ENCODE measurements at regions not wholly inside any gene's neighbourhood (a gene's known extent, or its start where the extent isn't known, plus 50 kb on each side); places are given as distances from the start of the nearest gene placed in this dataset.

GRCh38 chr12:98355933-98356332, 159.5 kb upstream of the TMPO start:
- DNase-seq, result no peak

- no peak for DNase-seq
Observed at GRCh38 chr12:98358144-98358543, 157.2 kb upstream of the TMPO start.

- DNase-seq, result no peak
Observed at GRCh38 chr12:98359856-98360255, 155.5 kb upstream of the TMPO start.

- DNase-seq, result no peak
Observed at GRCh38 chr12:98360401-98360800, 155.0 kb upstream of the TMPO start.

- no peak for DNase-seq
Observed at GRCh38 chr12:98369581-98369980, 145.8 kb upstream of the TMPO start.

- no peak for DNase-seq
Observed at GRCh38 chr12:98370976-98371375, 144.4 kb upstream of the TMPO start.

GRCh38 chr12:98371419-98371818, 144.0 kb upstream of the TMPO start:
- DNase-seq, result peak; percentile 63

GRCh38 chr12:98372340-98373024, 142.9 kb upstream of the TMPO start:
- DNase-seq, result no peak

- DNase-seq, result peak; percentile 12
Observed at GRCh38 chr12:98373025-98373554, 142.3 kb upstream of the TMPO start.

GRCh38 chr12:98374007-98374406, 141.4 kb upstream of the TMPO start:
- peak; percentile 48 for DNase-seq

GRCh38 chr12:98379106-98379505, 136.3 kb upstream of the TMPO start:
- no peak for DNase-seq

GRCh38 chr12:98385641-98386040, 129.7 kb upstream of the TMPO start:
- no peak for DNase-seq

- no peak for DNase-seq
Observed at GRCh38 chr12:98387444-98387843, 127.9 kb upstream of the TMPO start.

- DNase-seq, result no peak
Observed at GRCh38 chr12:98388126-98388525, 127.3 kb upstream of the TMPO start.

GRCh38 chr12:98389593-98389992, 125.8 kb upstream of the TMPO start:
- no peak for DNase-seq

- peak; percentile 39 for DNase-seq
Observed at GRCh38 chr12:98397323-98398105, 117.9 kb upstream of the TMPO start.

- DNase-seq, result no peak
Observed at GRCh38 chr12:98399532-98399931, 115.9 kb upstream of the TMPO start.

GRCh38 chr12:98401427-98401826, 114.0 kb upstream of the TMPO start:
- no peak for DNase-seq

GRCh38 chr12:98402091-98402490, 113.3 kb upstream of the TMPO start:
- no peak for DNase-seq

- DNase-seq, result no peak
Observed at GRCh38 chr12:98402671-98403070, 112.7 kb upstream of the TMPO start.

- DNase-seq, result no peak
Observed at GRCh38 chr12:98403385-98403784, 112.0 kb upstream of the TMPO start.

- no peak for DNase-seq
Observed at GRCh38 chr12:98403936-98404335, 111.5 kb upstream of the TMPO start.

GRCh38 chr12:98405805-98406366, 109.5 kb upstream of the TMPO start:
- no peak for DNase-seq

GRCh38 chr12:98406378-98406777, 109.0 kb upstream of the TMPO start:
- DNase-seq, result no peak

All from GF-D8 (cell line).